GM18907 (cell line): ENCODE measurements at regions not wholly inside any gene's neighbourhood (a gene's known extent, or its start where the extent isn't known, plus 50 kb on each side); places are given as distances from the start of the nearest gene placed in this dataset.
"Not testable (repeated sequence)": the region's sequence is repeated elsewhere in the genome, so short reads cannot be mapped to it uniquely, and the experiment has no call there.

Experiments
- ATAC-seq: cut with Tn5 transposase; IDR thresholded peaks from one replicate; pipeline ENCODE4 v1.9.1; 2021; ENCODE audit warnings: mild to moderate bottlenecking, moderate library complexity; ENCODE audit not compliant: unreplicated experiment

DNA sequence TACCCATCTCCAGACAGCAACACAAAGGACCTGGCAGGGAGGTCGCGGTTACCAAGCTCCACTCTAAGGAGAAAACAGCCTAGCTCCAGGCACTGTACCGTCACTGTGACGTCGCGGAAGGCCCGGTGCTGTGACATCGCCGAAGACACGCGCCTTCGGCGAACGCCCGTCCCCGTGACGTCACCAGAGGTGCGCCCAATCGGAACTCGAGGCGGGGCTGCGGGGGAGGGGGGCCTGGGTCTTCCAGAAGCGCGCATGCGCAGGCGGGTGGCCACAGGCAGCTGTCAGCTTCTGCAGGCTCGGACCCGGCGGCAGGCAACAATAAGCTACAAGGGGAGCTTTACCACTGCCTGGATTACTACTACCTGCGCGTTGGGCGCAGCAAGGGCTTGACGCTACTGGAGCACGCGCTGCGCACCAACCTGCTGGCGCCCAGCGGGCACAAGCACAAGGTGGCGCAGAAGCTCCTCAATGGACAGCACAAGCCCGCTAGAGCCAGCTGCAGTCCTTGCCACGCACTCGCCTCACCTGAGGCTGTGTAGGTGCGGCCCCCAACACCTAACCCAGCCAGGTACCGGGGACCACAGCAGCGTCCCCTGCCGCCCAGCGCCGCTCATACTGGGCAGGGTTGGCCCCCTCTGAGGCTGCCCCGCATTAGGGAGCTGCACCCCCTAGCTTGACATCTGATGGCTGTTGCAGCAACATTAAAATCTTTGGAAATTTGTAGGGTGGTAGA lies 208.4 kb downstream of the TPST1 start:
- ATAC-seq = peak; percentile 65

DNA sequence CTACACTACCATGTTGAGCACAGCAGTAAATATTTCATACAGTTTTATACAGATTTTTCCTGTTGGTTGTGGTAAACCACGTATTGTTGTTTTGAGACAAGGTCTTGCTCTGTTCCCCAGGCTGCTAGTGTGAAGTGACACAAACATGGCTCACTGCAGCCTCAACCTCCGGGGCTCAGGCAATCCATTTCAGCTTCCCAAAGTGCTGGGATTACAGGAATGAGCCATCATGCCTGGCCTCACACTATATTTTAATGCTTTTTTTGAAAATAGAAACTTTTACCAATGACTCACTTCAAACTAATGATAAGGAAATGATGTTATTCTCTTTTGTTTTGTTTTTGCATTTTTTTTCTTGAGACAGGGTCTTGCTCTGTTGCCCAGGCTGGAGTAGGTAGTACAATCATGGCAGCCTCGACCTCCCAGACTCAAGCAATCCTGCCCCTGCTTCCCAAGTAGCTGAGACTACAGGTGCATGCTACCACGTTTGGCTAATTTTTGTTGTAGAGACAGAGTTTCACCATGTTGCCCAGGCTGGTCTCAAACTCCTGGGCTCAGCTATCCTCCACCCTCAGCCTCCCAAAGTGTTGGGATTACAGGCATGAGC lies 210.6 kb downstream of the TPST1 start:
- ATAC-seq = no peak

DNA sequence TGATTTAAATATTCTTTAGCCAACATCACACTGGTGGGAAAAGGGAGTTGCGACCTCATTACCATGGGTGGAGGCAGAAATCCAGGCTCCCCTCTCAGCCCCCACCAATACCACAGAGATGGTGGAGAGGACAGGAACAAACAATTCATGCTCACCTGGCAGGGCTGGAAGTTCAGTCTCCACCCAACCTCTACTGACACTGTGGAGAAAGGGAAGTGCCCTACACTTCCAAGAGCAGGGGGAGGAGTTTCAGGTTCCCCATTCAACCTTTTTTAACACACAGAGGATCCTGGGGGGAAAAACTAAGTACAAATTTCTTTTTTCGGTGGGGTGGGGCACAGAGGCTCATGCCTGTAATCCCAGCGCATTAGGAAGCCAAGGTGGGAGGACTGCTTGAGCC lies 210.1 kb upstream of the KCTD7 start:
- ATAC-seq = no peak

DNA sequence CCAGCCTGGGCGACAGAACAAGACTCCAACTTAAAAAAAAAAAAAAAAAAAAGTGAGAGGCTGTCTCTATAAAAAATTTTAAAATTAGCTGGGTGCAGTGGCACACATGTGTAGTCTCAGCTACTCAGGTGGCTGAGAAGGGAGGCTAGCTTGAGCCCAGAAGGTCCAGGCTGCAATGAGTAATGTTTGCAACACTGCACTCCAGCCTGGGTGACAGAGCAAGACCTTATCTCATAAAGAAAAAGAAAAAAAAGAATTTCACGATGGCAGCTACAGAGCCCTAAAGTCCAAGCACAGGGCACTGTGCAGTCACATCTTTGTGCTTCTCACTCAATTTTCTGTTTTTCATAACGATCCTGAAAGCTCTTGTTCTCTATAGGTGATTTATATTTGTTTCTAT lies 209.5 kb upstream of the KCTD7 start:
- ATAC-seq = no peak

DNA sequence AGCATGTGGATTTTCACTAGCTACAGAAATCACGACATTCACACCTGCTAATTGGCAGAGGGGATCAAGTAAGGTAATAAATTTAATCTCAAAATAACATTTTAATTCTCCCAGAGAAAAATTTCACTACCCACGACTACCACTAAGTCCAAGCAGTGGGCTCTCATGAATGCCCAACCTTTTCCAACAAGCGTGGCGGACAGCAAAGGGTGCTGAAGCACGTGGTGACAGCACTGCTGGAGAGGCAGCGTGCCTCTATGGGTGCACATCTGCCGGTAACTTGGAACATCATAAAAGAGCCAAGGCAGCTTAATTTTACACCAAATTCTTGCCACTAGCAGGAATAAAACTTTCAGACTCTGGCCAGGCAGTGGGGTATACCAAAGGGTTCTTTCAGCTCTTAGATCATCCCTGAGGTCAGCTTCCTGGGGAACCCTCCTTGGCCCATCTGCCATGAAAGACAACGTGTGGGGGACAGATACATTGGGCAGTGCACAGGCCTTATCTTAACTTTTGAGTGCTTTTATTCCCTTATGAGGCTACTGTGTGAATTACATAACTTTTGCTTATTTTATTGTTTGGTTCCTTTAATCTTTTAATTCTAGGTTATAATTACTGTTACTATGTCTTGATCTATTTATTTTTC lies 206.7 kb upstream of the KCTD7 start:
- no peak for ATAC-seq

DNA sequence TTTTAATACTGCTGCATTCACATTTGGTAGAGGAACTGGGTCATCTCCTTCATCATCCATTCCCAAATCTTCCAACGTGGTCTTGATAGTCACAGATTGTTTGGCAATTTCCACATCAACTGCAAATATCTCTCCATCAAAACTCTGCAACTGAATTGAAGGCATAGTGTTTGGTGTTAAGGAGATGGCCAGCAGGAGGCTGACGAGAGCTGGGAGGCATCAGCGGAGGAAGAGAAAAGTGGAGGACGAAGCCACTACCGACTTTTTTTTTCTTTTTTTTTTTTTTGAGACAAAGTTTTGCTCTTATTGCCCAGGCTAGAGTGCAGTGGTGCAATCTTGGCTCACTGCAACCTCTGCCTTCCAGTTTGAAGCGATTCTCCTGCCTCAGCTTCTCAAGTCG lies 205.0 kb upstream of the KCTD7 start:
- no peak for ATAC-seq

DNA sequence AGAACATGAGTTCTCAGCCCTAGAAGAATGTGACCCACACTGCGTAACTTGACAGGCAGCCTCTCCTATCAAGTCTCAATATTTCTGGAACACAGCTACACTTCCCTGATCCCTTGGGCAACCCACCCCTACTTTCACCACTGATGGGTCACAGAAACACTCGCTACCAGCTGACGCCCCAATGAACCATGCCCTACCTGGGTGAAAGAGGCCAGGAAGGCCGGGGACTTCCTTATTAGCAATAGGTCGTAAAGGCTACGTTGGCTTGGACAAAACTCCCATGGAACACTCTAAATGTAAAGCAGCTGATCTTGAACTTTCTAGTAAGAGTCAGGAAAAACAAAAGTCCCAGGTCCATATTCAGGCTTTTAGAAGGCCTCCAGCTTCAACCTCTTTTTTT lies 202.3 kb upstream of the KCTD7 start:
- no peak for ATAC-seq

DNA sequence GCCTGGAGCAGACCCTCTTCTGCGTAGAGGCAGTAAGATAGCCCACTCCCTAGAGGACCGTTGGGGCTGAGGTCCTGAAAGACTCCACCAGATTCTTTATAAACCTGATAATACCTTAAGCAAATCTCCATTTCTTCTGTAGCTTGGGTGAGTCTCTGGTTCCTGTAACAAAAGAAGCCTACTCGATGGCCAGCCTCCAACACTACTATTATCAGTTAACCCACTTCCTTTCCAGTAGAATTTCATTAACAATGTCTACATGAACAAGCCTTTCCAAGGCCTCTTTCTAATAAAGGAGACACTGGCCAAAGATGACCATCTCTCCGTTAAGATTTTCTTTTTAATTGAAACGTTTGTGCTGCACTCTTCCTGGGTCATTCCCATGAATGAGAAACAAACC lies 201.7 kb upstream of the KCTD7 start:
- no peak for ATAC-seq

DNA sequence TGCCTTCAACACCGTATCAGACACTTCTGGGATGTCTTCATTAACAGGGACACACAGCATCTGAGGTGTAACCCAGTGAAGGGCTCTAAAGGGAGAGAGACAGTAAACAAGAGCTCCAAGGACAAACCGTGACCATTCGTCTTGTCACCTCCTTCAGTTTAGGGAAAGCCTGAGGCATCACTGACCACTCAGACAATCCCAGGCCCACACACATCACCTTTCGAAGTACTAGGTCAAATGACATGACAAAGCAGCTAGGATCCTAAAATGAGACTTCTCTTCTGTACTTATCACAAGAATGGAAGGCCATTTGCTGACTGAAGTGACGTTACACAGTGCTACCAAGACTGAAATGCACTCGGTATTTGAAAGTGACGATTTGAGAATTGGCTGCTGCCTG lies 200.7 kb upstream of the KCTD7 start:
- no peak for ATAC-seq

DNA sequence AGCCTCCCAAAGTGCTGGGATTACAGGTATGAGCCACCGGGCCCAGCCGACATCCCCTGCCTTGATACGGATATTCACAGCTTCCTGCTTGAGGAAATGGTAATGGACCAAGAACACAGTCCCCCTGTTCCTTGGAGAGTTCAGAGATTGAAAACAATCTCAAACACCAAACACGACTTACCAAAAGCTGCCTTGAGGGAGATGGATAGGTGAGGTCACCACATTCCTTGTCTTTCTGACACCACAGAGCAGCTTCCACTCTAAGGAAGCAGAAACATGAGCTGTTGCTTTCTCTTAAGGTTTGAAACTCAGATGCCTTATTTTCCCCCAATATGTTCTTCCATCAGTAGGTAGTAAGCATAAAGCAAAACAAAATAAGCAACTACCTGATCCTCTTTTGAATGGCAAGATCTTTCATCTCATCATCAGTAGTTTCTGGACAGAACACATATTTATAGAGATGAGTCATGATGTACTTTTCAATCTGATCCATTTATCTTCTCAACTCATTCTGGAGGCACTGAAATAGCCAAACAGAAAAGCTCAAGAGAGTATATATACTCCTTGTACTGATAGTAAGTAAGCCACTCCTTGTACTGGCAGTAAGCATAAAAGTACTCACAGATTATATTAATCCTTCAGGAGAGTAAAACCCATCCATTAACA lies 199.1 kb upstream of the KCTD7 start:
- no peak for ATAC-seq

DNA sequence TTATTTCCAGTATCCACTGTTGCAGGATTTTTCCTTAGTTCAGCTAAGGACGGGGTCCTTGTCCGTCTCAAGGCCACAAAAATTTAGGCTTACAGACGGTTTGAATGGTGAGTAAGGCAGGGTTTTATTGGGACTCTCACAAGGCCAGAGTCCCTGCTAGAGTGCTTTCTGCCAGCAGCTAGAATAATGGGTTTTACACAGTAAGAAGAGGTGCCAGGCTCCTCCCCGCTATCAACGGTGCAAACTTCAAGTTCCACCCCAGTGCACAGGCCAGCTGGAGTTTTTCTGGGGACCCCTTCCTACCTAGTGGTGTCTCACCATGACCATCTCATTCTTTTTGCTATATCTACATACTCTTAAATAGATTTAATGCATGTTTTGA lies 198.5 kb upstream of the KCTD7 start:
- no peak for ATAC-seq

DNA sequence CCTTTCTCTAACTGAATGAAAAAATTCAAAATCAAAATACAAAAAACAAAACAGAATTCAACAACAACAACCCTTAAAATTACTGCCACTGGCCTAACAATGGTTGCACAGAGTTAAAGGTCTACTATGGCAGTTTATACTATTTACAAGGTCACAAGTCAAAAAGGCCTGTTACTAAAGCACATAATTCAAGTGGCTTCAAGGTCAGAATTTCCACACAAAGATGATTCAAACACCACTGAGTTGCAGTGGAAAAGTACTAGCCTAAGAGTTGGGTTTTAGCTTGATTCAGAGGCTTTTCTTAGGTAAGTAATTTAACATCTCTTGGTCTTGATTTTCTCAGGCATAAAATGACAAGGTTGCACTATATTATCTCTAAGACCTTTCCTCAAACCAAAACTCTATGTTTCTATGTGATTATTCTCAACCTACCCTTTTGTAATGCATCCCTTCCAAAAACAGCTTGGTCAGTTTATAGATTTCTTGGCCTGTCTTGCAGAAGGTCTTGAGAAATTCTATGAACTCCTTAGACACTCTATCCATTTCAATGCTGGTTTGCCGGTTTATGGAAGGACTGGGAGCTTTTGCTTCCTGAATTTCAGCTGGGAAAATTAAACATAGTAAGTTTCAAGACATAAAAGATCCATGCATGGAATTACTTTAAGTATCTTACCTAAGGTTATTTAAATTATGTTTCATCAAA lies 189.8 kb upstream of the KCTD7 start:
- not testable (repeated sequence) for ATAC-seq

DNA sequence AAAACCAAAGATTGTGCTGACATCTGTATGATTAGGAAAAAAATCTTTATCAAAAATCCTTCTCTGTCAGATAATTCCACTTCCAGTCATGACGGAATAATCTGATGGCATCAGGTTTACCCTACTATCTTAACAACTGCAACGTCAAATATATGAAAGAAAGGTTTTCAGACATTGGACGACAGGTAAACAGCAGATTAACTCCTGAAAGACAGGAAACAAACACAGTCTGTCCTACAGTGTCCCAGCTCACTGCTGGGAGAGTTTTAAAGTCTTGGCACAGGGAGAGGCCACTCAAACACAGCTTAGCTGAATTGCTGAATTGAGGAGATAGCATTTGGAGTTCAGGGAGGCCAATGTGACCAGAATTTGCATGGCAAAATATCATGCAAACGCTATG lies 186.3 kb upstream of the KCTD7 start:
- ATAC-seq = no peak

DNA sequence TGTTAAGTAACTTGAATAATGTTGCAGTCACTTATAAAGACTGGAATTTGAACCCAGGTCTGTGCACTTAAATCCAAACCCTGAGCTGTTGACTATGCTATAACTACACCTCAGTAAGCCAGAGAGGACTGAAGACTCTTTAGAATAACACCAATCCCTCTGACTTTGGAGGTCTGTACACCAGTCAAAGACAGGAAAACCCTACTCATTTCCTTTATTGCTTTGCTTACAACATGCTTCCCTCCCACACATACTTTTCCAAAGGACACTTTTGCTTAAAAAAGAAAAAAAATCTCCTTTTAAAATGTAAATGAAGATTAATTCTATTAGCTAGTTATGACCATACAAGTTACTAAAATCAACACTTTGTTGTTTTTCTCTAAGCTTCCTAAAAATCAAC lies 184.7 kb upstream of the KCTD7 start:
- ATAC-seq = no peak

DNA sequence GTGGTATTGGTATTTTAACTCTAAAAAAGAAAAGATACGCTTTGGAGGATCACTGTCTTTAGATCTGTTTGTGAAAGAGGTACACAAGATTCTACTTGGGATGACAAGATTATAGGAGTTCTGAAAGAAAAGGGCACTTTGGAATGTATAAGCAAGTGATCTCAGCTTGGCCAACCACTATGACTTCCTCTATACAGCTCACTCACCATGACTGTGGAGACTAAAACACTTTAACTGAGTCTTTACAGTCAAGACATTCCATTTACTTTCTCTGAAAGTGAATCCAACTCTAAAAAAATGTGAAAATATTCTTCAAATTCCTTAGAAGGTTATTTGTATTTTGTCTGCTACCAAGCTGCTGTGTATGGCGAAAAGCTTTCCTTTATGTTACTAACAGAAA lies 181.7 kb upstream of the KCTD7 start:
- ATAC-seq = not testable (repeated sequence)

DNA sequence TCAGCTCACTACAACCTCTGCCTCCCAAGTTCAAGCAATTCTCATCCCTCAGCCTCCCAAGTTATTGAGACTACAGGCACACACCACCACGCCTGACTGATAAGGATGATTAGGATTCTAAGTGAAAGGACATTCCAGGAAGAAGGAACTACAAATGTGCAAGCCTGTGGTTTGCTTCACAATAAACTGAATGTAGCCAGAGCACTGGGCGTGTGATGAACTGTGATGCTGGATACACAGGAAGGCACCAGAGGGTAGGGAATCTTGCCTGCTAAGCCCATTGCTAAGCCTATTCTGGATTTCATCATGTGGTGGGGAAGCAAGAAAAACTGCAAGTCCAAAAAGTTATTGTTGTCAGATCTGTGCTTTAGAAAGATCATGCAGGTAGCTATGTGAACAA lies 177.9 kb upstream of the KCTD7 start:
- not testable (repeated sequence) for ATAC-seq

DNA sequence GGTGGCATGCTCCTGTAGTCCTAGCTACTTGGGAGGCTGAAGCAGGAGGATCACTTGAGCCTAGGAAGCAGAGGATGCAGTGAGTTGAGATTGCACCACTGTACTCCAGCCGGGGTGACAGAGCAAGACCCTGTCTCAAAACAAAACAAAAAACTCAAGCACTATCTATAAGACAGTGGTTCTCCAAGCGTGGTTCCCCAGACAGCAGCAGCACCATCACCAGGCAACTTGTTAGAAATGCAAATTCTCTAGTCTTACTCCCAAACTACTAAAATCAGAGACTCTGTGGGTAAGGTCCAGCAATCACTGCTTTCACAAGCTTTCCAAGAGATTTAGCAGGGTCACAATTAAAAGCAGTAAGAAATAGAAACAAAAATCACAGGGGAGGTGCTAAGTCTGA lies 177.0 kb upstream of the KCTD7 start:
- ATAC-seq = peak; percentile 44

DNA sequence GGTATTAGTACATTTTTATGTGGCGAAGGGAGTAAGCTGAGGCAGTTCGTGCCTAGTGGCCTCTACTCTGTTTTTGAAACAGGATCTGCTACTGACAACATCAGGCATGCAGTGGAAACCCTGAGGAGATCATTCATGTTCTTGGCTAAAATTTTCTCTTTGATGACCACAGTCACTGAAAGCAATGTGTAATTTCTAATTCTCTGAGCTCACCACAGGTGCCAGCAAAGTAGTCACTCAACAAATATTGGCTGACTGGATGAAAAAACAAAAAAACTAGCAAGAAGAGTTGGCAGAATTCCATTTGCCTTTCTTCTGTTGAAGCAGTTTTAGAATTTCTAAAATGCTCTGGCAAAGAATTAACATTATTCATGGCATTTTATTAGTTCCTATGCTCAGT lies 176.5 kb upstream of the KCTD7 start:
- peak; percentile 26 for ATAC-seq

DNA sequence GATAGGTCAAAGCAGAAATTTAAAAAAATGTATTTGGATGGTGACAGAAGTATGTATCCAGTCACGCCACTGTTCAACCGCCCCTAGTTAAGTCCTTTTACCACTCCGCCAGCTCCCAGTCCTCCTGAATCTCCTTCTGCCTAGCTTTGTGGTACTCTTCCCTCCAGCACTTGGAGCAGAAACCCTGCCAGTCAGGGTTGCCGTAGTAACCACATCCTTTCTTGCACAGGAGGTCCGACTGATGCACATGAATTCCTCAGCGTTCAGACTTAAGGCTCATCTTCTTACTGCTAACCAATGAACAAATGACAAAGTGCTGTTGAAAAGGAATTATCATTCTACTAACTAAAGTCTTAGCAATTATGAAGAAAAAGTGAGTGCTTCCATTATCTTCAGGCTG lies 175.3 kb upstream of the KCTD7 start:
- ATAC-seq = no peak

DNA sequence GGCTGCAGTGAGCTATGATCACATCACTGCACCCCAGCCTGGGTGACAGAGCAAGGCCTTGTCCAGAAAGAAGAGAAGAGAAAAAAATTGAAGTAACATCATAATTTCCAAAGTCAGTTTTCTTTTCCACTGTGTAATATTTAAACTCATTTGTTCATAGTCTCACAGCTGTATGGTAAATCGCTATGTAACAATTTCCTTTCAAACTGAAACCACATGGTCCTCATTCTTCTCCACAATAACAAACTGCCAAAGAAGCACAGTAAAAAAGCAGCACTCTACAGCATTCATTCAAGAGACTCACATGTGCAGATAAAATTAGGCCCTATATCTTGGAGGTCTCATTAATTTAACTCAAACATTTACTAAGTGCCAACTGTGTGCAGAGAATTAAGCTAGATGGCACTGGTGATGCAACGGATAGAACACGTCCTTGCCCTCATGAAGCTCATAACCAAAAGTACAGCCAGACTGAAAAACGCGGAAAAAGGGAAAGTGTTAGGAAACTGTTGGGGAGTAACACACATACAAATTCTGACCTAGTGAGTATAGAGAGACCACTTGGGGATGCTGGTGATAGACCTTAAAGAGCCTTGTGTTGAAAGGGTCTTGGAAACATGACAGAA lies 174.0 kb upstream of the KCTD7 start:
- ATAC-seq = no peak

DNA sequence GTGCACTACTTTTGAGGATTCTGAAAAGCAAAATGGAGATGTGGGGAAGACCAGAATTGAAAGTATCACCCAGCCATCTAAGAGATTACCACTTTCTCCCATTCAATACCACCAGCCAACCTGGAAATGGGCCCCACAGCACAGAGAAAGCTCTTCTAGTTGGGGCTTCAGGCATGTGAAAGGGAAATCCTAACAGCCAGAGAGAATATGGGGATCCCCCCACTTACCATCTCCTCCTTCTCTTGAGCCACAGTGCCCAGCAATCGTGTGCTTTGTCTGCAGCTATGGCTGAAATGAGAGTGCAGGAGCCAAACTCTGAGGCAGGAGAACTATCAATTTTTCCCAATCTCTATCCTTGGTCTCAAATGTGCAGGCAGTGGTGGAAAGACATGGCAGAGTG lies 173.2 kb upstream of the KCTD7 start:
- ATAC-seq = not testable (repeated sequence)
